ENCODE measurements at regions not wholly inside any gene's neighbourhood (a gene's known extent, or its start where the extent isn't known, plus 50 kb on each side); places are given as distances from the start of the nearest gene placed in this dataset.

DNA sequence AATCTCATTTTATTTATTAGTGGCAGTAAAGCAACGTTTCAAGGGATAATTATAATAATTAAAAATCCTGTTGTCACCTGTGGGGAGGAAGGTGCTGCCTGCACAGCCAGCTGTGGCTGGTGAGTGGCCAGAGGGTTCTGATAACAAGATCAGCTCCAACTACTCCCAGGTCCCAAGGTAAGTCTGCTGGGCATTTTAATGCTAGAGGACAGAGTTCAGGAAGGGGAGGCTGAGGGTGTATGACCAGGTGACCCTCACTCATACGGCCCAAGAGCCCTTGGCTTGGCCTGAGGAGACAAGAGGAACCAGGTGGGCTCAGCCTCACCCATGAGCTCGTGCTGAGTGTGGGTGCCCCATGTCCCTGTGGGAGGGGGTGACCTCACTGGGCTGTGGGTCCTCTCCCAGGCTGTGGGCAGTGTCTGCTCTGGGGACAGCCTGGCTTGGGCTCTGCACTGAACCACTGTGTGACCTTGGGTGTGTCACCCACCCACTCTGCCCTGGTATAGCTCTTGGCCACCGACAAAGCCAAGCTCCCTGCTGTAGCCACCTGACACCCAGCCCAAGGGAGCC, 223.8 kb downstream of the PTPRU start:
- no peak overlapping the region for H3K4me3 ChIP-seq (ENCODE audit: low read depth, low read length)
- DNase-seq (ENCODE audit: low read depth) = no peak
- TF ChIP-seq, protein P1, sequence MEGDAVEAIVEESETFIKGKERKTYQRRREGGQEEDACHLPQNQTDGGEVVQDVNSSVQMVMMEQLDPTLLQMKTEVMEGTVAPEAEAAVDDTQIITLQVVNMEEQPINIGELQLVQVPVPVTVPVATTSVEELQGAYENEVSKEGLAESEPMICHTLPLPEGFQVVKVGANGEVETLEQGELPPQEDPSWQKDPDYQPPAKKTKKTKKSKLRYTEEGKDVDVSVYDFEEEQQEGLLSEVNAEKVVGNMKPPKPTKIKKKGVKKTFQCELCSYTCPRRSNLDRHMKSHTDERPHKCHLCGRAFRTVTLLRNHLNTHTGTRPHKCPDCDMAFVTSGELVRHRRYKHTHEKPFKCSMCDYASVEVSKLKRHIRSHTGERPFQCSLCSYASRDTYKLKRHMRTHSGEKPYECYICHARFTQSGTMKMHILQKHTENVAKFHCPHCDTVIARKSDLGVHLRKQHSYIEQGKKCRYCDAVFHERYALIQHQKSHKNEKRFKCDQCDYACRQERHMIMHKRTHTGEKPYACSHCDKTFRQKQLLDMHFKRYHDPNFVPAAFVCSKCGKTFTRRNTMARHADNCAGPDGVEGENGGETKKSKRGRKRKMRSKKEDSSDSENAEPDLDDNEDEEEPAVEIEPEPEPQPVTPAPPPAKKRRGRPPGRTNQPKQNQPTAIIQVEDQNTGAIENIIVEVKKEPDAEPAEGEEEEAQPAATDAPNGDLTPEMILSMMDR (conservative IDR thresholded peaks at IDR 0.05; ENCODE audit: low read depth, low read length) = no peak

DNA sequence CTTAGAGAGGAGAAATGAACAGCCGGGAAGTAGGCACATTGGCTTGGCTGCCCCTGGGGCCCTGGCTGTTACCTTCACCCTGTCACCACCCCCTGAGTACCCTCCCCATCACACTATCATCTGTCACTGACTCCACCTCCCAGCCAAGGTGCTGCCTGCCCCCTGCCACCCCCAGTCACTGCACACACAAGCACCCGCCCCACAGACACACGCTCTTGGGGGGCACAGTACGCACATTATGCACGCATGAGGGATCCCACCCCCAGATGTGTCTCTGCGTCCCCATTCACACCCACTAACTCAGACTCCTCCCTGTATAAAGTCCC, 223.3 kb downstream of the PTPRU start:
- no peak overlapping the region for H3K4me3 ChIP-seq (ENCODE audit: low read depth, low read length)
- no peak for DNase-seq (ENCODE audit: low read depth)
- TF ChIP-seq, protein P1 (conservative IDR thresholded peaks at IDR 0.05; ENCODE audit: low read depth, low read length) = no peak

DNA sequence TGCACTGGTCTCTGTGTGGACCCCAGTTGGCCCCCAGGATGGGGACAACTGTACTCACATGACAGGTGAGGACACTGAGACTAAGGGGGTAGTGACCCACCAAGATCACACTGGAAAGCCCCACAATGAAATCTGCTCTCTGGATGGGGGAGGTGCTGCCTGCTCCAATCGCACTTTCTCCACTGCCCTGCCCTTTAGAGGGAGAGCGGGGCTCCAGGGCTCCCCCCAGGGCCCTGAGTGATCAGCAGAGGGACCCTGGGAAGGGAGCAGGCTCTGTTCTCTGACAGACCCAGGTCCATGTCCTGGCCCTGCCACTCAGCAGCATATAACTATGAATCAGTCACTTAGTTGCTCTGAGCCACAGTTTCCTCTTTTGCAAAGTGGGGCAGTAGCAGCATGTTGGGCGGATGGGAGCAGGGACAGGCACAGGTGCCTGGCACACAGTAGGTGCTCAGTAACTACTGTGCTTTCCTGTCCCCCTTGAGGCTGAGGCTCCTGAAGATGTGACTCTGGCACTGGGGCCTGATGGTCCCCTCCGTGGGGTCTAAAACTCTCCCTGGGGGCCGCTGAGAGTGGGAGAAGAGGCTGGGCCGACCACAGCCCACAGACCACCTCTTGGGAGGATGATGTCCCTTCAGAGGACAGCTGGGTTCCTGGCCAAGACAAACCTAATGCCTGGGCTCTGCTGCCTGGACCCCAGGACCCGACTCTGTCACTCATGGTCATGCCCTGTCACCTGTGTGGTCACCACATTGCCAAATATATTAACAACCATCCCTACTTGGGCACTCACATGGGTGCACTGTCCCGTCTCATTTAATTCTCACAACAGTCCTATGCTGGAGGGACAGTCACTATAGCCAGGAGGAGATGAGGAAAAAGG, 222.7 kb downstream of the PTPRU start:
- no peak for DNase-seq (ENCODE audit: low read depth)
- TF ChIP-seq, protein P1 (conservative IDR thresholded peaks at IDR 0.05; ENCODE audit: low read depth, low read length) = no peak
- H3K4me3 ChIP-seq (ENCODE audit: low read depth, low read length) = no peak overlapping the region

DNA sequence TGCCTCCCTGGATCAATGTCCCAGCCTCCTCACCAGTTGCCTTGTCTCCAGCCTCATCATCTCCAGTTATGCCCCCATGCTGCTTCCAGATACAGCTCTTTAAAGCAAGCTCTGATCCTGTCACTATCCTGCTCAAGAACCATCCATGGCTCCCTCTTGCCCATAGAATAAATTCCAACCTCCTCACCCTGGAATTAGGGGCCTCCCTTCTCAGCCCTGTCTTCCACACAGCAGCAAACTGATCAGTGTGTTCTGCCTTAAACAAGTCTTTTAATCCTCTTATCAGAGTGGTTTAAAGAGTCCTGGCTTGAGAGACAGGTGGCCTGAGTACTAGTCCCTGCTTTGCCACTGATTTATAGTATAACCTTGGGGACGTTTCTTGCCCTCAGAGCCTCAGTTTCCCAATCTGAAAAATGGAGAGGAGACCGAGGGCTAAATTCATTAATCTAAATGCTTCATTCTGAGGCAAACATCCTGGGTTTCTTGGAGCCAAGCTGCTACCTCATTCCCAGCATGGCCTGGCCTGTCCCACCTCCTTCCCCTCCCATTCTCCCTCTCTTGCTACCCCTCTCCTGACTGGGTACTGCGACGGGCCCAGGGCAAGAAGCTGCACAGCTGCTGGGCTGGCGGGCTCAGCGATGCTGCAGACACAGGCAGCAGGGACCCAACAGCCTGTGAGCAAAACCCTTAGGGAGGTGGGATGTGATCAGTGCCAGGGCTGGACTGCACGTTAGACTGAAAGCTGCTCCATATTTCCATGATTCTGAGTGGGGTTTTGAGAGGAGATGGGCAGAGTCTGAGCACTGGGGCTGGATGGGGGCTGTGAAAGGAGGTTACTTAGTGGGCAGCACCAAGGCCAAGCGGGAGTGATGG, 221.4 kb downstream of the PTPRU start:
- TF ChIP-seq, protein P1 (conservative IDR thresholded peaks at IDR 0.05; ENCODE audit: low read depth, low read length) = no peak
- H3K4me3 ChIP-seq (ENCODE audit: low read depth, low read length) = no peak overlapping the region
- no peak for DNase-seq (ENCODE audit: low read depth)

DNA sequence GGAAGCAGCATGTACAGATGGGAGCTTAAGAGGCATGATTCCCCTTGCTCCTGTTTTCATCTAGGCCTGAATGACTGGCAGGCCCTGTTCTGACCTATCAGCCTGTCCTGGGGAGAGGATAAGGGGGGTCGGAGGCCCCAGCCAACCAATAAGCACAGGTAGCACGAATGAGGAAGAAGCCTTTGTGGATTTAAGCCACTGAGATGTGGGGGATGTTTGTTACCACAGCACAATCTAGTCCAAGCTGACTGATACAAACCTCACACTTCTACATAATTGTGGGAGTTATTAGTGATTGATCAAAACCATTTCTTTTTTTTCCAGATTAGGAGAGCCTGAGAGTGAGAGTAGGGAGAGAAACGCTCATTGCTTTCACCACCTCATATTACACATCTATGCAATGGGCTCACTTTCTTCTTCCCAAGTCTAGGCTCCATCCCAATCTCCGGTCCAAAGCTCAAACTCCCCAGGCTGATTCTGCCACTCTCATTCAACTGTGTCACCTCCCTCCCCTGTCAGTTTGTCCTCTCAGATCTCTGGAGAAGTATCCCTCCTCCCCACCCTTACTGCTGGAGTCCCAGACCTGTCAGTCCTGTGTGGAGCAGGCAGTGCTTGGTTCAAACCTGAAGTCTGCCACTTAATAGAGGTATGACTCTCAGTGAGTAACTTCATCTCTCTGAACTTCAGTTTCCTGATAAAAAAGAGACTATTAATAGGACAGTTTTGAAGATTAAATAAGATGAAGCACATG, 220.5 kb downstream of the PTPRU start:
- TF ChIP-seq, protein P1 (conservative IDR thresholded peaks at IDR 0.05; ENCODE audit: low read depth, low read length) = no peak
- H3K4me3 ChIP-seq (ENCODE audit: low read depth, low read length) = no peak overlapping the region
- DNase-seq (ENCODE audit: low read depth) = no peak

DNA sequence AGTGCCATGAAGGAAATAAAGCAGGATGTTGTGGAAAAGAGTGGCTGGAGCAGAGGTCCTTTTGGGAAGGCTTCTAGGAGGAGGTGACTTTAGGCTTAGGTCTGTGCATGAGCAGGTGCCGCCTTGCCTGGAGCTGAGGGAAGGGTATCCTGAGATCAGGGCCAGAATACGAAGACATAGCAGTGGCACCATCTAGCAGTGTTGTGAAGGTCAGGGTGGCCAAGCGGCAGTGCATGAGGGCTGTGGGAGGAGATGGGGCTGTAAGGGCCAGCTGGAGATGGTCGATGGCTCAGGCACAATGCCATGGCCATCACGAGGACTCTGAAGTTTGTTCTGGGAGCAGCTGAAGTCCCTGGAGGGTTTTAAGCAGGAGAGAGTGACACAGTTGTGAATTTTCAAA, 219.5 kb downstream of the PTPRU start:
- DNase-seq (ENCODE audit: low read depth) = no peak
- TF ChIP-seq, protein P1 (conservative IDR thresholded peaks at IDR 0.05; ENCODE audit: low read depth, low read length) = no peak
- no peak overlapping the region for H3K4me3 ChIP-seq (ENCODE audit: low read depth, low read length)

Measured in epithelial cell of proximal tubule (primary cell).